BE2C (cell line): ENCODE measurements at regions not wholly inside any gene's neighbourhood (a gene's known extent, or its start where the extent isn't known, plus 50 kb on each side); places are given as distances from the start of the nearest gene placed in this dataset.
"Not testable (repeated sequence)": the region's sequence is repeated elsewhere in the genome, so short reads cannot be mapped to it uniquely, and the experiment has no call there.

ENCODE experiments used
- DNase-seq: peaks from one replicate; pipeline ENCODE4 v3.0.0-alpha.2; 2020
- H3K27me3 ChIP-seq: fragments of 250-450 bp; sonication (Bioruptor Pico); 2 replicates; pipeline ENCODE4 v1.5.1; 2020; ENCODE audit warnings: mild to moderate bottlenecking
- H3K36me3 ChIP-seq: fragments of 250-450 bp; sonication (Bioruptor Pico); 2 replicates; pipeline ENCODE4 v1.5.1; 2020; ENCODE audit warnings: mild to moderate bottlenecking
- H3K4me1 ChIP-seq: fragments of 250-450 bp; sonication (Bioruptor Pico); 2 replicates; pipeline ENCODE4 v1.5.1; 2020
- H3K4me3 ChIP-seq: 2 replicates; pipeline ENCODE4 v1.5.1; 2011; ENCODE audit warnings: low read depth, low read length
- H3K9me3 ChIP-seq: fragments of 250-450 bp; sonication (Bioruptor Pico); 2 replicates; pipeline ENCODE4 v1.5.1; 2020
- CTCF ChIP-seq: IDR thresholded peaks from 2 replicates; pipeline ENCODE4 v1.5.1; 2012; ENCODE audit warnings: mild to moderate bottlenecking, low read depth, low read length

GRCh38 chr5:148880197-148880596 lies 53.8 kb downstream of the ADRB2 start:
- no peak overlapping the region for H3K4me3 ChIP-seq
- no peaks in the 10 kb centered on the region for H3K36me3 ChIP-seq
- H3K9me3 ChIP-seq: no peaks in the 10 kb centered on the region
- DNase-seq: no peak
- TF ChIP-seq CTCF: no peak
- H3K4me1 ChIP-seq: no peaks in the 10 kb centered on the region
- H3K27me3 ChIP-seq: no peaks in the 10 kb centered on the region

- no peak for DNase-seq
- Histone ChIP-seq H3K27me3 (no peaks in the 10 kb centered on the region), H3K36me3 (no peaks in the 10 kb centered on the region), H3K9me3 (no peaks in the 10 kb centered on the region), H3K4me1 (no peaks in the 10 kb centered on the region), H3K4me3 (no peak overlapping the region)
- TF ChIP-seq CTCF: no peak
Observed at GRCh38 chr5:148880696-148881095, 54.3 kb downstream of the ADRB2 start.

GRCh38 chr5:148882332-148882731 lies 55.9 kb downstream of the ADRB2 start:
- Histone ChIP-seq H3K4me3 (no peak overlapping the region), H3K36me3 (no peaks in the 10 kb centered on the region), H3K9me3 (no peaks in the 10 kb centered on the region), H3K27me3 (no peaks in the 10 kb centered on the region), H3K4me1 (no peaks in the 10 kb centered on the region)
- no peak for DNase-seq
- no peak for TF ChIP-seq CTCF

- Histone ChIP-seq H3K36me3 (no peaks in the 10 kb centered on the region), H3K4me1 (no peaks in the 10 kb centered on the region)
- TF ChIP-seq CTCF: no peak
Observed at GRCh38 chr5:148884339-148885020, 58.1 kb downstream of the ADRB2 start.

GRCh38 chr5:148887123-148887881 lies 60.9 kb downstream of the ADRB2 start:
- Histone ChIP-seq H3K27me3 (no peaks in the 10 kb centered on the region), H3K4me1 (no peaks in the 10 kb centered on the region), H3K36me3 (no peaks in the 10 kb centered on the region), H3K9me3 (no peaks in the 10 kb centered on the region), H3K4me3 (no peak overlapping the region)
- DNase-seq: no peak
- TF ChIP-seq CTCF: no peak

More at GRCh38 chr5:148884339-148885020, 58.1 kb downstream of the ADRB2 start:
- no peak for DNase-seq
- H3K4me3 ChIP-seq: no peak overlapping the region
- no peaks in the 10 kb centered on the region for H3K9me3 ChIP-seq
- H3K27me3 ChIP-seq: no peaks in the 10 kb centered on the region

GRCh38 chr5:148889936-148890335 lies 63.5 kb downstream of the ADRB2 start:
- H3K4me1 ChIP-seq, H3K27me3 ChIP-seq, H3K36me3 ChIP-seq, H3K9me3 ChIP-seq, DNase-seq, H3K4me3 ChIP-seq: not testable (repeated sequence)

- H3K9me3 ChIP-seq, H3K4me3 ChIP-seq, DNase-seq: not testable (repeated sequence)
Observed at GRCh38 chr5:148895441-148895840, 69.0 kb downstream of the ADRB2 start.

More at GRCh38 chr5:148895441-148895840, 69.0 kb downstream of the ADRB2 start:
- not testable (repeated sequence) for H3K4me1 ChIP-seq, H3K36me3 ChIP-seq, H3K27me3 ChIP-seq
